Fibroblast of villous mesenchyme (primary cell): ENCODE measurements at regions not wholly inside any gene's neighbourhood (a gene's known extent, or its start where the extent isn't known, plus 50 kb on each side); places are given as distances from the start of the nearest gene placed in this dataset.

Experiments
- DNase-seq: peaks from one replicate; pipeline ENCODE4 v3.0.0-alpha.2; 2010; ENCODE audit warnings: low read depth
- H3K4me3 ChIP-seq: 2 replicates; pipeline ENCODE4 v1.5.1; 2011; ENCODE audit warnings: low read depth, mild to moderate bottlenecking, low read length
- CTCF ChIP-seq: IDR thresholded peaks from 2 replicates; pipeline ENCODE4 v1.5.1; 2012; ENCODE audit warnings: low read depth, mild to moderate bottlenecking, low read length; ENCODE audit not compliant: insufficient read depth

DNA sequence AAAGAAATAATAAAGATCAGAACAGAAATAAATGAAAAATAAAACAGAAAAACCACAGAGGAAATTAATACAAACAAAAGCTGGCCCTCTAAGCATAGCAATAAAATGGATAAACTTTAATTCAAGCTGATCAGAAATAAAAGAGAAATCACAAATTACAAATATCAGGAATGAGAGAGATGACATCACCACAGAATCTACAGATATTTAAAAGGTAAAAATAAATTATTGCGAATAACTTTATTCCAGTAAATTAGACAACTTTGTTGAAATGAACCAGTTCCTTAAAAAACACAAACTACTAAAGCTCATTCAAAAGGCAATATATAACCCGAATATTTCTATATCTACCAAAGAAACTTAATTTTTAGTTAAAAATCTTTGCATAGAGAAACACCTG, 131.7 kb downstream of the PPP1R3A start:
- DNase-seq, result no peak
- no peak for TF ChIP-seq CTCF
- H3K4me3 ChIP-seq, result no peak overlapping the region

DNA sequence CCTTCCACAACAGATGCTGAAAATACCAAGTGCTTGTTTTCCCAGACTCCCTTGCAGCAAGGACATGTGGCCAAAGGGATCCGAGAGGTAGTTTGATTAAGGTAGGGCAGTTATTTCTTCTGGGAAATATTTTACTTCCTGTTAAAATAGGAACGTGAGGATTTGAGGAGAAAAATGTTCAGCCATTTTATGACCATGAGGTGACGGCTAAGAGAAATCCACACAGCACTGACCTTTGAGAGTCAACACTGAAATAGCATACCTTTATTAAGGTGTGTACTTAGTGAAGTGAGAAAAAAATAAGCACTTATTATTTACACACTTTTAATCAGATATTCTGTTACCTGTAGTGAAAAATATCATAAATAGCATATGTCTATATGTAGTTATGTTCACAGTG, 133.9 kb downstream of the PPP1R3A start:
- H3K4me3 ChIP-seq, result no peak overlapping the region
- no peak for TF ChIP-seq CTCF
- no peak for DNase-seq

- no peak for TF ChIP-seq CTCF
- DNase-seq, result no peak
- H3K4me3 ChIP-seq, result no peak overlapping the region
These were observed 134.5 kb downstream of the PPP1R3A start for GRCh38 chr7:113784316-113784715.

DNA sequence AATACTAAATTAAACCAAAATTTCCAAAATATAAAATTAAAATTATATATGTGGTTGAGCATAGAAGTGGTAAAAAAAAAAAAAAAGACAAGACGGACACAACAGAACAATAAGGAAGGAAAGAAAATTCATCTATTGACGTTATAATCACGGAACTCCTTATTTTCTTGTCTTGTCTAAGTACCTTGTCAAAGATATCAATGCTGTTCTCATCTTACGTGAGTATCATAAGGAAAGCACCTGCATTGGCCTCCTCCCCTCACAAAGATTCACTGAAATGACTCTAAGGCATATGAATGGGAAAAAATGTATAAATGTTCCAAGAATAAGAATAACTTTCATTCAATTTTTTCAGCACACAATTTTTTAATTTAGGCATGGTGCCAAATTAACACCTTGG, 135.4 kb downstream of the PPP1R3A start:
- TF ChIP-seq CTCF, result no peak
- no peak overlapping the region for H3K4me3 ChIP-seq
- no peak for DNase-seq

DNA sequence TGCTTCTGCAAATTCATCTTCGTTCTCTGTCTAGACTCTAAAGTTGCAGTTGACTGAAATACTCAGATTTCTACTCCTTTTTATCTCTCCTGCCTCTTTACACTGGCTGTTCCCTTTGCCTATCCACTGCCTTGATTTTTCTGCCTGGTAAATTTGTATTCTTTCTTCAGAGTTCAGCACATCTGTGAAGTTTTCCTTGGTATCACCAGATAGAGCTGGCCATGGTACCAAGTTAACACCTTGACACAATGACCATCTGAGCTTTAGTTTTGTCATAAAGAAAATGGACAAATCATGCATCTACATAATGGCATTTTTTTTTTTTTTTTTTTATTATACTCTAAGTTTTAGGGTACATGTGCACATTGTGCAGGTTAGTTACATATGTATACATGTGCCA, 143.0 kb downstream of the PPP1R3A start:
- DNase-seq, result no peak
- H3K4me3 ChIP-seq, result no peak overlapping the region
- no peak for TF ChIP-seq CTCF

DNA sequence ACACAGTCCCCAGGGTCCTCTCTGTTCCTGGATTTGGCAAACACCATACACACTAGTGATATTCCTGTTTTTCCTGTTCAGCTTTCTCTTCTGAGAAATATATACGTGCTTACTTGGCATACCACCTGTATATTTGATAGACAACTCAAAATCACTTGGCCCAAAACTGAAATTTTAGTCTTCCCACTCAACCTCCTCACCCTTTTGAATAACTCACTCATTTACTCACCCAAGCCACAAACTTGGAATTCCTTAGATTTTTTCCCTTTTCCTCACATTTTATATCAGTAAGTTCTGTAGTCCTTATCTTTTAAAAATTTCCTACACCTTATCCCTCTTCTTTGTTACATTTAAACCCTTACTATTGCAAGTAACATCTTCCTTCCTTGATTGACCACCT, 143.4 kb downstream of the PPP1R3A start:
- DNase-seq, result no peak
- TF ChIP-seq CTCF, result no peak

DNA sequence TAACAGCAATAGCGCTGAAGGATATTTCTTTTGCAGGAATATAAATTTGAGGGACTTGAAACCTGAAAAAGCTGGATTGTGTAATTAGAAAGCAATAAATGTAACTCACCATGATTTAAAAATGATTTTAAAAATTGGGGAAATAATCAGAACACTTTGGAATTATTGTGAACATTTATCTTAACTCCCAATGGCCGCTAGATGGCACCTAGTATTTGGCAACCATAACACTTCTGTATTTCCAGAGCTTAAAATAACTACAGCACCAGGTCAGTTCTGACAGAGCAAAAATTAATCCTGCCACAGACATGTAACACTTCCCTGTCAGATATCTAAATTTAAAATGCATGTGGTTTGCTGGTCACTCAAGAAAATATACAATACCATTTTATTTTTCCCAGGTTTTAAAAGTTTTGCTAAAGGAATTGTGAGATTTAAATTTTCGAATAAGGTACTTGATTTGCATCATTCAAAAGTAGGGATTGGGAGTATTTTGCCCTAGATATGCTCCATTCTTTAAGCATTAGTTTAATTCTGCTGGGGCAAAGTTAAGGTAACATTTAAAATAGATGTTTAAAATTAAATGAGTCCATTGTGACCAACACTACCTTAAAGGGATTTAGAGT, 144.5 kb downstream of the PPP1R3A start:
- DNase-seq, result peak; percentile 33
- no peak overlapping the region for H3K4me3 ChIP-seq
- TF ChIP-seq CTCF, result peak; percentile 57

More for the DNA sequence above, 143.4 kb downstream of the PPP1R3A start:
- H3K4me3 ChIP-seq, result no peak overlapping the region
